ENCODE measurements at regions not wholly inside any gene's neighbourhood (a gene's known extent, or its start where the extent isn't known, plus 50 kb on each side); places are given as distances from the start of the nearest gene placed in this dataset.
"Not testable (repeated sequence)": the region's sequence is repeated elsewhere in the genome, so short reads cannot be mapped to it uniquely, and the experiment has no call there.

GRCh38 chr12:76292891-76293290 lies 55.3 kb downstream of the BBS10 start:
- H3K9me3 Mint-ChIP-seq; ATAC-seq (replicated peaks): not testable (repeated sequence)

GRCh38 chr12:76292305-76292704 lies 55.9 kb downstream of the BBS10 start:
- H3K4me3 Mint-ChIP-seq; H3K27ac Mint-ChIP-seq; ATAC-seq (replicated peaks); H3K4me1 Mint-ChIP-seq; H3K9me3 Mint-ChIP-seq; H3K36me3 Mint-ChIP-seq (ENCODE audit: low read depth): not testable (repeated sequence)
- peaks cover 15% of the 10 kb centered on the region for H3K27me3 Mint-ChIP-seq

More at GRCh38 chr12:76292891-76293290, 55.3 kb downstream of the BBS10 start:
- not testable (repeated sequence) for H3K4me1 Mint-ChIP-seq; H3K27ac Mint-ChIP-seq; H3K4me3 Mint-ChIP-seq; H3K36me3 Mint-ChIP-seq (ENCODE audit: low read depth)
- H3K27me3 Mint-ChIP-seq: peaks cover 15% of the 10 kb centered on the region

GRCh38 chr12:76290963-76291859 lies 57.0 kb downstream of the BBS10 start:
- ATAC-seq (replicated peaks): no peak
- peaks cover 20% of the 10 kb centered on the region for H3K27me3 Mint-ChIP-seq
- no peaks in the 10 kb centered on the region for H3K36me3 Mint-ChIP-seq (ENCODE audit: low read depth)
- peaks cover 7% of the 10 kb centered on the region for H3K9me3 Mint-ChIP-seq
- no peaks in the 10 kb centered on the region for H3K4me1 Mint-ChIP-seq
- no peak overlapping the region for H3K27ac Mint-ChIP-seq
- H3K4me3 Mint-ChIP-seq: no peak overlapping the region

GRCh38 chr12:76288218-76288617 lies 60.0 kb downstream of the BBS10 start:
- no peaks in the 10 kb centered on the region for H3K4me1 Mint-ChIP-seq
- no peaks in the 10 kb centered on the region for H3K36me3 Mint-ChIP-seq (ENCODE audit: low read depth)
- no peak for ATAC-seq (replicated peaks)
- H3K27ac Mint-ChIP-seq: no peak overlapping the region
- H3K27me3 Mint-ChIP-seq: peaks cover 29% of the 10 kb centered on the region
- H3K4me3 Mint-ChIP-seq: no peak overlapping the region
- H3K9me3 Mint-ChIP-seq: peaks cover 7% of the 10 kb centered on the region

GRCh38 chr12:76284816-76285750 lies 63.1 kb downstream of the BBS10 start:
- peaks cover 23% of the 10 kb centered on the region for H3K27me3 Mint-ChIP-seq
- H3K4me1 Mint-ChIP-seq: no peaks in the 10 kb centered on the region

GRCh38 chr12:76282744-76283143 lies 65.5 kb downstream of the BBS10 start:
- no peaks in the 10 kb centered on the region for H3K36me3 Mint-ChIP-seq (ENCODE audit: low read depth)
- no peak overlapping the region for H3K4me3 Mint-ChIP-seq
- H3K9me3 Mint-ChIP-seq: no peaks in the 10 kb centered on the region
- H3K27ac Mint-ChIP-seq: no peak overlapping the region
- H3K27me3 Mint-ChIP-seq: peaks cover 21% of the 10 kb centered on the region
- ATAC-seq (replicated peaks): no peak
- H3K4me1 Mint-ChIP-seq: no peaks in the 10 kb centered on the region

More at GRCh38 chr12:76284816-76285750, 63.1 kb downstream of the BBS10 start:
- Mint-ChIP-seq H3K9me3 (no peaks in the 10 kb centered on the region), H3K36me3 (ENCODE audit: low read depth) (no peaks in the 10 kb centered on the region), H3K4me3 (no peak overlapping the region), H3K27ac (no peak overlapping the region)
- ATAC-seq (replicated peaks): no peak

- no peaks in the 10 kb centered on the region for H3K9me3 Mint-ChIP-seq
- ATAC-seq (replicated peaks): no peak
- H3K36me3 Mint-ChIP-seq (ENCODE audit: low read depth): peaks cover 5% of the 10 kb centered on the region
- no peak overlapping the region for H3K27ac Mint-ChIP-seq
- H3K27me3 Mint-ChIP-seq: peaks cover 11% of the 10 kb centered on the region
- no peak overlapping the region for H3K4me3 Mint-ChIP-seq
- H3K4me1 Mint-ChIP-seq: peaks cover 8% of the 10 kb centered on the region
These were observed 70.7 kb downstream of the BBS10 start for GRCh38 chr12:76277480-76277879.

GRCh38 chr12:76276499-76277151 lies 71.6 kb downstream of the BBS10 start:
- H3K4me1 Mint-ChIP-seq: peaks cover 8% of the 10 kb centered on the region
- no peak for ATAC-seq (replicated peaks)
- H3K27me3 Mint-ChIP-seq: peaks cover 8% of the 10 kb centered on the region
- no peak overlapping the region for H3K27ac Mint-ChIP-seq
- no peak overlapping the region for H3K4me3 Mint-ChIP-seq
- H3K9me3 Mint-ChIP-seq: no peaks in the 10 kb centered on the region
- H3K36me3 Mint-ChIP-seq (ENCODE audit: low read depth): peaks cover 5% of the 10 kb centered on the region

GRCh38 chr12:76275511-76276093 lies 72.6 kb downstream of the BBS10 start:
- Mint-ChIP-seq H3K36me3 (ENCODE audit: low read depth) (peaks cover 5% of the 10 kb centered on the region), H3K9me3 (no peaks in the 10 kb centered on the region), H3K4me3 (no peak overlapping the region), H3K27ac (peak overlapping the region; percentile 90), H3K4me1 (peaks cover 8% of the 10 kb centered on the region), H3K27me3 (peaks cover 8% of the 10 kb centered on the region)
- ATAC-seq (replicated peaks): no peak

GRCh38 chr12:76274420-76275083 lies 73.7 kb downstream of the BBS10 start:
- peak; percentile 94 for ATAC-seq (replicated peaks)
- peaks cover 8% of the 10 kb centered on the region for H3K27me3 Mint-ChIP-seq
- no peaks in the 10 kb centered on the region for H3K9me3 Mint-ChIP-seq
- H3K4me1 Mint-ChIP-seq: peaks cover 8% of the 10 kb centered on the region
- peak overlapping the region; percentile 90 for H3K27ac Mint-ChIP-seq
- peak overlapping the region; percentile 16 for H3K4me3 Mint-ChIP-seq
- peaks cover 5% of the 10 kb centered on the region for H3K36me3 Mint-ChIP-seq (ENCODE audit: low read depth)

- Mint-ChIP-seq H3K27me3 (peaks cover 9% of the 10 kb centered on the region), H3K27ac (no peak overlapping the region), H3K36me3 (ENCODE audit: low read depth) (peaks cover 5% of the 10 kb centered on the region), H3K4me1 (peaks cover 8% of the 10 kb centered on the region), H3K9me3 (no peaks in the 10 kb centered on the region), H3K4me3 (no peak overlapping the region)
- ATAC-seq (replicated peaks): no peak
These were observed 75.9 kb downstream of the BBS10 start for GRCh38 chr12:76272287-76272686.

GRCh38 chr12:76270657-76271358 lies 77.4 kb downstream of the BBS10 start:
- peaks cover 8% of the 10 kb centered on the region for H3K4me1 Mint-ChIP-seq
- no peak for ATAC-seq (replicated peaks)
- H3K4me3 Mint-ChIP-seq: no peak overlapping the region
- H3K27me3 Mint-ChIP-seq: peaks cover 11% of the 10 kb centered on the region
- H3K9me3 Mint-ChIP-seq: no peaks in the 10 kb centered on the region
- peaks cover 5% of the 10 kb centered on the region for H3K36me3 Mint-ChIP-seq (ENCODE audit: low read depth)
- no peak overlapping the region for H3K27ac Mint-ChIP-seq

- H3K4me3 Mint-ChIP-seq: no peak overlapping the region
- no peaks in the 10 kb centered on the region for H3K36me3 Mint-ChIP-seq (ENCODE audit: low read depth)
- no peak for ATAC-seq (replicated peaks)
- no peak overlapping the region for H3K27ac Mint-ChIP-seq
- H3K27me3 Mint-ChIP-seq: peaks cover 14% of the 10 kb centered on the region
- H3K4me1 Mint-ChIP-seq: no peaks in the 10 kb centered on the region
- H3K9me3 Mint-ChIP-seq: no peaks in the 10 kb centered on the region
These were observed 79.9 kb downstream of the BBS10 start for GRCh38 chr12:76268267-76268666.

All from activated T-helper 17 cell treated with anti-CD3 and anti-CD28 coated beads, Interleukin-2, amount 50 U/mL, for 72 hours (primary cell).